Smooth muscle cell (in vitro differentiated cells): ENCODE measurements at regions not wholly inside any gene's neighbourhood (a gene's known extent, or its start where the extent isn't known, plus 50 kb on each side); places are given as distances from the start of the nearest gene placed in this dataset.
"Not testable (repeated sequence)": the region's sequence is repeated elsewhere in the genome, so short reads cannot be mapped to it uniquely, and the experiment has no call there.

Experiments
- DNase-seq: peaks from one replicate; lab custom pipeline; 2025; ENCODE audit not compliant: unreplicated experiment; lab: John Stamatoyannopoulos, UW
- H2AFZ ChIP-seq: fragments of 200-600 bp; sonication (generic); 2 replicates; pipeline ENCODE4 v1.6.0; 2016; ENCODE audit warnings: antibody characterized with exemption, low read depth, mild to moderate bottlenecking
- H3F3A ChIP-seq: fragments of 200-600 bp; sonication (generic); 2 replicates; pipeline ENCODE4 v1.6.0; 2017; ENCODE audit warnings: antibody characterized with exemption, low read depth
- H3K27ac ChIP-seq: fragments of 200-600 bp; sonication (generic); 2 replicates; pipeline ENCODE4 v1.5.1; 2016; ENCODE audit warnings: low read depth, mild to moderate bottlenecking
- H3K27me3 ChIP-seq: fragments of 200-600 bp; sonication (generic); 2 replicates; pipeline ENCODE4 v1.6.1; 2016; ENCODE audit warnings: low read depth, mild to moderate bottlenecking
- H3K36me3 ChIP-seq: fragments of 200-600 bp; sonication (generic); 2 replicates; pipeline ENCODE4 v1.5.1; 2016; ENCODE audit warnings: low read depth
- H3K4me1 ChIP-seq: fragments of 200-600 bp; sonication (generic); 2 replicates; pipeline ENCODE4 v1.5.1; 2016; ENCODE audit warnings: low read depth
- H3K4me2 ChIP-seq: fragments of 200-600 bp; sonication (generic); 2 replicates; pipeline ENCODE4 v1.6.0; 2016; ENCODE audit warnings: mild to moderate bottlenecking
- H3K4me3 ChIP-seq: fragments of 200-600 bp; sonication (generic); 2 replicates; pipeline ENCODE4 v1.5.1; 2016; ENCODE audit warnings: mild to moderate bottlenecking
- H3K79me2 ChIP-seq: fragments of 200-600 bp; sonication (generic); 2 replicates; pipeline ENCODE4 v1.6.0; 2016; ENCODE audit warnings: low read depth, mild to moderate bottlenecking
- H3K9ac ChIP-seq: fragments of 200-600 bp; sonication (generic); 2 replicates; pipeline ENCODE4 v1.6.0; 2016; ENCODE audit warnings: low read depth
- H3K9me3 ChIP-seq: fragments of 200-600 bp; sonication (generic); replicated peaks from 2 replicates; pipeline ENCODE4 v1.5.1; 2016; ENCODE audit warnings: low read depth
- H4K20me1 ChIP-seq: fragments of 200-600 bp; sonication (generic); 2 replicates; pipeline ENCODE4 v1.6.0; 2016; ENCODE audit warnings: low read depth
- WGBS: methylation state at CpG from one replicate; pipeline ENCODE4 v1.1.7; 2016; ENCODE audit warnings: low lambda C conversion rate; 5-methylcytosine and 5-hydroxymethylcytosine counted together

DNA sequence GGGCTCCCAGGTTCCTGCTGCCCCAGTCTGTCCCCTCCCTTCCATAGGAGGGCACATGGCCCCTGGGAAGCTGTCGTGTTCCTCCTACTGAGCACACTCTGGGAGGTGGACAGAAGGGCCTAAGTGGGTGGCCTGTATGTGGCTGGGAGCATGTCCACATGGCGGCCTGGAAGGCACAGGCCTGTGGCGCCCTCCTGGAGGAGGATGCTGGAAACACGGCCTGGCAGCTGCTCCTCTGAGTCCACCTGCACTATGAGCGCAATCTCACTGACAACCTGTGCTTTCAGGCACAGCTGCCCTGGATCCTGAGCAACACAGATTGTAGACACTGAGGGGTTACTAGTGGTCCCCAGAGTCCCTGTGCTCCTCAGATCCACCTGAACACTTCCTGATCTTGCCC, 52.6 kb upstream of the GOLGA6L6 start:
- H3K4me2 ChIP-seq, result not testable (repeated sequence)

DNA sequence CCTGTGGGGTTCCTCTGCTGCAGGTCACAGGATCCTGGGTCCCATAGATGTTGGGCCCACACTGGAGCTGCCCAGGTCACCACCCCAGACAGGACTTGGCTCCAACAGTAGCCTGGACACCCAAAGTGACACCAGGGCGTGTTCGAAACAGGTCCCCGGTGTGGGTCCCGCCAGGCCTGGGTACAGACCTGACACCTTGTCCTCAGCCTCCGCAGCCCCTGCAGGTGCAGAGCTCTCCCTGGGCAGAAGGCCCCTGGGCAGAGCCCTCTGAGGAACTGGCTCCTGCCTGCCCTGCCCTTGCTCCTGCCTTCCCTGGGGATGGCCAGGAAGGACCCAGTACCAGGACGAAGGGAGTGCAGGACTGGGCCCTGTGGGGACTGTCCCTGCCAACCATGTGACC, 50.3 kb upstream of the GOLGA6L6 start:
- H3K27ac ChIP-seq, H3K79me2 ChIP-seq, H3K27me3 ChIP-seq, H3K36me3 ChIP-seq, H3K9me3 ChIP-seq, H4K20me1 ChIP-seq, H3K4me2 ChIP-seq, H3K4me1 ChIP-seq, H2AFZ ChIP-seq, H3F3A ChIP-seq, DNase-seq, H3K9ac ChIP-seq, H3K4me3 ChIP-seq: not testable (repeated sequence)
- WGBS, result 84% methylated on average over 6 of the region's 6 CpGs

More for the DNA sequence above, 52.6 kb upstream of the GOLGA6L6 start:
- H3K4me3 ChIP-seq, H3K9me3 ChIP-seq, H3K4me1 ChIP-seq, H3K9ac ChIP-seq, H3K27ac ChIP-seq, H3K27me3 ChIP-seq, DNase-seq, H3K79me2 ChIP-seq, H3K36me3 ChIP-seq, H3F3A ChIP-seq, H2AFZ ChIP-seq, H4K20me1 ChIP-seq: not testable (repeated sequence)
- WGBS, result 78% methylated on average over 4 of the region's 5 CpGs
